ENCODE measurements at regions not wholly inside any gene's neighbourhood (a gene's known extent, or its start where the extent isn't known, plus 50 kb on each side); places are given as distances from the start of the nearest gene placed in this dataset.
A peak's percentile ranks its signal among the peaks of the same experiment; 100 is the strongest.

DNA sequence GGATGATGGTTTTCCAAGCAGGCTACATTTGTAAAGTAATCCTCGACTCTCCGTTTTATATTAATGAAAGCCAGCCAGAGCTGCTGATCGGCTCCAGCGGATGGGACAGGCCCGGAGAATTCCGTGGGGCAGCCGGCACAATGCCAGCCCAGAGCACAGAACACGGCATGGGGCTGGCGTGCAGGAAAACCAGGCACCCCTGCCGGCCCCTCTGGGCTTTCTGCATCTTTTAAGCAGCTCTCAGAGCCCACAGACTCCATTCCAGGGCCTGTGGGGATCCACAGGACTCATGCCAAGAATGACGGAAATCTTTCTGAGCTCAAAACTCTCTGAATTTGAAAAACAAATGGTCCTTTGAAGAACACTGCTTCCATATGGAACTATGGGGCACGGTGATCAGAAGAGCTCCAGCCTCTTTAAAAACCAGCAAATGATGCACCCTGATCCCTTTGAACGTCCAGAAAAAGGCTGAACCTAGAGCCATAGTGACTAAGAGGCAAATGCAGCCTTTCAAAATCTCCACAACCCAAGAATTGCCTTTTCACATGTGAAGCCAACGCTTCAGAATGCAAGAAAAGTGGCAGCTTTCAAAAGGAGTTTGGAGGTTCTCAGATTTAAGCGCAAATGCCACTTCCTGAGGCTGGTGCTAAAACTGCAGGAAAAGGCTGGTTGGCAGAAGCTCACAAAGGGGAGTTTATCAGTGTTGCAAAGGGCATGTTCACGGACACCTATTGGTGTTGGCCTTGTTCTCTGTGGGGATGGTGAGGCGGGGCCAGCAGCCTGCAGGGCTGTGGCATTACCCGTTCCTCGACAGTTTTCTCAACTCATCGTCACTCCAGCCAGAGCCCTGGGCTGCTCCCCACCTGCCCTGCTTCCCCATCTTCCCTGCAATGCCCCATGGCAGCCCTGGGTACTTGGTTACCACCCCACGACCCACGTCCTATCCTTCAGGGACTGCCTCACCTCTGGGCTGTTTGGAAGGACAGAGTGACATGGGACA, 212.5 kb downstream of the CTTN start:
- Mint-ChIP-seq H3K27me3 (peaks cover 0 to 2% of the 10 kb centered on the region in 2 donors), H3K9me3 (peaks cover 0 to 2% (median 0%) of the 10 kb centered on the region in 8 donors), H3K27ac (no peak overlapping the region), H3K4me1 (no peaks in the 10 kb centered on the region), H3K4me3 (no peak overlapping the region), H3K36me3 (no peaks in the 10 kb centered on the region)
- Histone ChIP-seq H3K27ac (ENCODE audit: low read depth, low read length) (no peak overlapping the region), H3K36me3 (ENCODE audit: insufficient read depth, low read length) (no peaks in the 10 kb centered on the region), H3K9me3 (ENCODE audit: control insufficient read depth in 1 of 2, low read length in 2 of 2) (no peaks in the 10 kb centered on the region), H3K4me3 (ENCODE audit: low read length in 2 of 2) (no peak overlapping the region), H3K4me1 (ENCODE audit: insufficient read depth, low read length) (no peaks in the 10 kb centered on the region), H3K27me3 (ENCODE audit: insufficient read depth, low read length) (no peaks in the 10 kb centered on the region)
- intact Hi-C loops (cut with micrococcal nuclease), result no loop called here
- ChIA-PET CTCF (ENCODE audit: partially characterized antibody) (no interaction called here), POLR2A (ENCODE audit: partially characterized antibody) (no interaction called here)
- DNase-seq, result no peak

DNA sequence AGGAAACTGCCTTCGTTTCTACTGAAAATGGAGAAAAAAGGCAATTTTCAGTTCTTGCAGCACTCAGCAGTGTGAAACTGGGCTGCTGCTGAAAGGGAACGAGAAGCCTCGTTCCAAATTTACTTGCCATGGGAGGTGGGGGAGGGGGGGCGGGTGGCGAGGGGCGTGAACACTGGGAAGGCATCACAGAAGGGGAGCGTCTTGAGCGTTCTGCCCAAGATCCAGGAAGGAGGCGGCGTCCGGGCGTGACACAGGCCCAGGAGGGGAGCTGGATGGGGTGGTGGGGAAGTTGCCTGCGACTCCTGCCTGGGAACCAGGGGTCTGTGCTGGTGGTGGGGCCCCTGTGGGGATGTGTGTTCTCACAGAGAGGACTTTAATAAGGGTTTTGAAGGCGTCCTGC, 213.5 kb downstream of the CTTN start:
- H3K9me3 Mint-ChIP-seq, result peaks cover 0 to 3% (median 0%) of the 10 kb centered on the region in 8 donors
- no peaks in the 10 kb centered on the region for H3K36me3 Mint-ChIP-seq
- no peak overlapping the region for H3K27ac ChIP-seq (ENCODE audit: low read depth, low read length)

DNA sequence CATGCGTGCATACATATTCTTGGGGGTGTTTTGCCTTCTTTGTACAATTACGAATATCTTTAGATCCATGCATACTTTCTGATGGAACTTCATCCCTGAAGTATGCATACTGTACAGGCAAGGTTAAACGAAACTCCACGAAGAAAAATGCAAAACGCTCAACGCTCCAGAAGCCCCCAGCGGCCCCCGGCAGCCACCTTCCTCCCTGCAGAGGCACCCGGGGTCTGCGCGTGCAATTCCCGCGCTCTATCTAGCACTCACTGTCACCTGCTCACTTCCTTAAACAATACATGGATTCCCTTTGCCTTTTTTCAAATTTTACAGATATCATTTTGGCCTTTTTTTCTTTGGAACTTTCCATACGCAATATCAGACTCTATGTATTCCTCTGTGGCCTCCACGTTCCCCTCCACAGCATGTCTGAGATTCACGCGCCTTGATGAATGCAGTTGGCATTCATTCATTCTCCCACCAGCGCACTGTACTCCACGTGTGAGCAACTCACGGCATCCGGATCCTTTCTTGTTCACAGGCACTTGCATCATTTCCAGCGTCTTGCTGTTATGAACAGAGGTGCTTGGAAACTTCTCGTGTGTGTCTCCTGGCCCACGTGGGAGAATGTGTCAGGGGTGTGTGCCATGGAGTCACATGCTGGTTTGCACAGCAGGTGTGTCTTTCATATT, 214.3 kb downstream of the CTTN start:
- no peaks in the 10 kb centered on the region for H3K4me1 Mint-ChIP-seq
- no peaks in the 10 kb centered on the region for H3K36me3 Mint-ChIP-seq
- ChIA-PET CTCF (ENCODE audit: partially characterized antibody) (no interaction called here), POLR2A (ENCODE audit: partially characterized antibody) (no interaction called here)
- H3K9me3 Mint-ChIP-seq, result peaks cover 0 to 3% (median 0%) of the 10 kb centered on the region in 8 donors
- intact Hi-C loops (cut with micrococcal nuclease), result no loop called here
- peaks cover 0 to 2% of the 10 kb centered on the region in 2 donors for H3K27me3 Mint-ChIP-seq
- Histone ChIP-seq H3K4me3 (ENCODE audit: low read length in 2 of 2) (no peak overlapping the region), H3K4me1 (ENCODE audit: insufficient read depth, low read length) (no peaks in the 10 kb centered on the region), H3K27ac (ENCODE audit: low read depth, low read length) (no peak overlapping the region), H3K27me3 (ENCODE audit: insufficient read depth, low read length) (no peaks in the 10 kb centered on the region), H3K36me3 (ENCODE audit: insufficient read depth, low read length) (no peaks in the 10 kb centered on the region), H3K9me3 (ENCODE audit: control insufficient read depth in 1 of 2, low read length in 2 of 2) (no peaks in the 10 kb centered on the region)
- DNase-seq, result no peak
- no peak overlapping the region for H3K27ac Mint-ChIP-seq
- peak overlapping the region in 1 of 8 donors; percentile 18 for H3K4me3 Mint-ChIP-seq

More for the DNA sequence above, 213.5 kb downstream of the CTTN start:
- Histone ChIP-seq H3K4me3 (ENCODE audit: low read length in 2 of 2) (no peak overlapping the region), H3K36me3 (ENCODE audit: insufficient read depth, low read length) (no peaks in the 10 kb centered on the region), H3K9me3 (ENCODE audit: control insufficient read depth in 1 of 2, low read length in 2 of 2) (no peaks in the 10 kb centered on the region), H3K4me1 (ENCODE audit: insufficient read depth, low read length) (no peaks in the 10 kb centered on the region), H3K27me3 (ENCODE audit: insufficient read depth, low read length) (no peaks in the 10 kb centered on the region)
- Mint-ChIP-seq H3K4me3 (peak overlapping the region in 1 of 8 donors; percentile 15), H3K27ac (no peak overlapping the region), H3K27me3 (peaks cover 0 to 2% of the 10 kb centered on the region in 2 donors), H3K4me1 (no peaks in the 10 kb centered on the region)
- no peak for DNase-seq
- ChIA-PET POLR2A (ENCODE audit: partially characterized antibody) (no interaction called here), CTCF (ENCODE audit: partially characterized antibody) (no interaction called here)
- intact Hi-C loops (cut with micrococcal nuclease), result no loop called here

DNA sequence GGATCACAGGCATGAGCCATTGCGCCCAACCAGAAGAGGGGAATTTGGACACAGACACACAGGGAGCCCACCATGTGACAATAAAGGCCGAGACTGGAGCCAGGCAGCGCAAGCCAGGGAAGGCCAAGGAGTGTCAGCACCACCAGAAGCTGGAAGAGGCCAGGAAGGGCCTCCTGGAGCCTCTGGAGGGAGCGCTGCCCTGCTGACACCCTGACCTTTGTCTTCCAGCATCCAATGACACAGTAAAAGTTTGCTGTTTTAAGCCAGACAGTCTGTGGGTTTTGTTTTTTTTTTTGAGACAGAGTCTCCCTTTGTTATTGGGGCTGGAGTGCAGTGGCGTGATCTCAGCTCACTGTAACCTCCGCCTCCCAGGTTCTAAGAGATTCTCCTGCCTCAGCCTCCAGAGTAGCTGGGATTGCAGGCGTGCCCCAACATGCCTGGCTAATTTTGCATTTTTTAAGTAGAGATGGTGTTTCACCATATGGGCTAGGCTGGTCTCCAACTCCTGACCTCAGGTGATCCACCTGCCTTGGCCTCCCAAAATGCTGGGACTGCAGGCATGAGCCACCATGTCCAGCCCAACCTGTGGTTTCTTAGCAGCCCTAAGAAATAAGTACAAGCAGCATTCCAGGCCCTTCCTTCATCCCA, 215.8 kb downstream of the CTTN start:
- ChIA-PET CTCF (ENCODE audit: partially characterized antibody) (no interaction called here), POLR2A (ENCODE audit: partially characterized antibody) (no interaction called here)
- no peak overlapping the region for H3K27ac ChIP-seq (ENCODE audit: low read depth, low read length)
- H3K27me3 ChIP-seq (ENCODE audit: insufficient read depth, low read length), result no peaks in the 10 kb centered on the region
- H3K27me3 Mint-ChIP-seq, result peaks cover 0 to 2% of the 10 kb centered on the region in 2 donors
- no peaks in the 10 kb centered on the region for H3K36me3 ChIP-seq (ENCODE audit: insufficient read depth, low read length)
- H3K9me3 ChIP-seq (ENCODE audit: control insufficient read depth in 1 of 2, low read length in 2 of 2), result no peaks in the 10 kb centered on the region
- H3K9me3 Mint-ChIP-seq, result peaks cover 0 to 3% (median 0%) of the 10 kb centered on the region in 8 donors
- intact Hi-C loops (cut with micrococcal nuclease), result no loop called here
- no peak overlapping the region for H3K4me3 ChIP-seq (ENCODE audit: low read length in 2 of 2)
- H3K4me1 ChIP-seq (ENCODE audit: insufficient read depth, low read length), result no peaks in the 10 kb centered on the region
- H3K36me3 Mint-ChIP-seq, result no peaks in the 10 kb centered on the region
- no peak overlapping the region for H3K4me3 Mint-ChIP-seq
- no peak for DNase-seq
- peak overlapping the region in 1 of 7 donors; percentile 7 for H3K27ac Mint-ChIP-seq
- no peaks in the 10 kb centered on the region for H3K4me1 Mint-ChIP-seq

DNA sequence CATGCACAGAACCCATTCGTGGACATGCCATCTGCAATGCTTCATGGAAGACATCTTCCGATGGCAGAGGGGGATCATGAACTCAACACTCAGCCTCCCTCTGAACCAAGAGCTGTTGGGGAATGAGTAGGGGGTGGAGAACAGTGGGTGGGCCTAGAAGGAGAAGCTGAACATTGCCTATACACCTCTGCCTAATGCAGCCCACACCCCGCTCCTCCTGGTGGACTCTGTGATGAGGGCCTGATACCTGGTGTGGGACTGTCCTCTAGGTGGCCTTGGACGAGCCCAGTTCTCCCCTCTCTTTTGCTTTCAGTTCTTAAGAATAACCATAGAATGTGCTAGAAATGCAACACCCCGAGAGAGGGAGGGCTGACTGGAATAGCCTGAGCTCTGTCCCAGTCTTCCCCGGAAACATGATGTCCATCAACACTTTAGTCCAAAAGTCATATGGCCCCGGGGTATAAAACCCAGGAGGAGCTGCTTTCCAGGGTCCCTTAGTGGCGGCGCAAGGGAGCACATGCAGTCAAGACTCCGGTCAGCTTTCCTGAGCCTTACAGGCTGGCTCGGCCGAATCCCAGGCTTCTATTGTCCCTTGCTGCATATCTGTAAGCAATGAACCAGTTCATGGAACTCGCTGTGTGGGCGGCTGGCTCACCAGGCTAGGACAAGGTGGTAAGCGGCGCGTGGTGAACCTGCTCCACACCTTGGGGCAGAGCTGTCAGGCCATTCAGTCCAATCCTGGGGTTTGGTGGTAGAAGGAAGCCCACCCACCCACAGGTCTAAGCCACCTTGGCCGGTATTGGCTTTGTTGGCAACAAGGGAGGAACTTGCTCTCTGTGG, 216.9 kb downstream of the CTTN start:
- Histone ChIP-seq H3K27me3 (ENCODE audit: insufficient read depth, low read length) (no peaks in the 10 kb centered on the region), H3K36me3 (ENCODE audit: insufficient read depth, low read length) (no peaks in the 10 kb centered on the region), H3K27ac (ENCODE audit: low read depth, low read length) (no peak overlapping the region), H3K4me3 (ENCODE audit: low read length in 2 of 2) (no peak overlapping the region), H3K9me3 (ENCODE audit: control insufficient read depth in 1 of 2, low read length in 2 of 2) (no peaks in the 10 kb centered on the region), H3K4me1 (ENCODE audit: insufficient read depth, low read length) (no peaks in the 10 kb centered on the region)
- H3K27ac Mint-ChIP-seq, result no peak overlapping the region
- intact Hi-C loops (cut with micrococcal nuclease), result no loop called here
- no peaks in the 10 kb centered on the region for H3K36me3 Mint-ChIP-seq
- no peak for DNase-seq
- H3K9me3 Mint-ChIP-seq, result peaks cover 0 to 3% (median 0%) of the 10 kb centered on the region in 8 donors
- no peak overlapping the region for H3K4me3 Mint-ChIP-seq
- no peaks in the 10 kb centered on the region for H3K4me1 Mint-ChIP-seq
- no peaks in the 10 kb centered on the region for H3K27me3 Mint-ChIP-seq
- ChIA-PET CTCF (ENCODE audit: partially characterized antibody) (no interaction called here), POLR2A (ENCODE audit: partially characterized antibody) (no interaction called here)

DNA sequence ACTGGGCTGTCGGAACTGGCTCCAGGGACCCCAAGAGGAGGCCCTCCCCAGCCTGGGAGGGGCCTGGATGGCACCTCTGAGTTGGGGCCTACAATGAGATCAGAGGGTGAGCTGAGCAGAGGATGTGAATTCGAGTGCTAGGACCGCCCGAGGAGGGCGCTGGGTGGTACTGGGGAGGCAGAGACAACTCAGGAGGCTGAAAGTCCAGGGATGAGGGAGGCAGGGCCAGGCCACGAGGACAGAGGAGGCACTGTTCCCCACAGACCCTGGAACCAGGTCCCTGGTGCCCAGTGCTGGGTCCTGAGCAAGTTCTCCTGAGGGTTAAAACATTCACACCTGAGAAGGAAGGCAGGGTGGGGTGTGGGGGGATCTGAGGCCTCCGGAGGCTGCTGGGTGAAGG, 218.0 kb downstream of the CTTN start:
- Histone ChIP-seq H3K4me1 (ENCODE audit: insufficient read depth, low read length) (no peaks in the 10 kb centered on the region), H3K4me3 (ENCODE audit: low read length in 2 of 2) (no peak overlapping the region), H3K36me3 (ENCODE audit: insufficient read depth, low read length) (no peaks in the 10 kb centered on the region), H3K27me3 (ENCODE audit: insufficient read depth, low read length) (no peaks in the 10 kb centered on the region), H3K27ac (ENCODE audit: low read depth, low read length) (no peak overlapping the region), H3K9me3 (ENCODE audit: control insufficient read depth in 1 of 2, low read length in 2 of 2) (no peaks in the 10 kb centered on the region)
- Mint-ChIP-seq H3K27ac (no peak overlapping the region), H3K4me3 (no peak overlapping the region), H3K36me3 (no peaks in the 10 kb centered on the region), H3K9me3 (peaks cover 0 to 3% (median 0%) of the 10 kb centered on the region in 8 donors), H3K4me1 (no peaks in the 10 kb centered on the region), H3K27me3 (no peaks in the 10 kb centered on the region)
- intact Hi-C loops (cut with micrococcal nuclease), result no loop called here
- no peak for DNase-seq
- ChIA-PET POLR2A (ENCODE audit: partially characterized antibody) (no interaction called here), CTCF (ENCODE audit: partially characterized antibody) (no interaction called here)

All from CD4-positive, alpha-beta memory T cell (primary cell).